Urinary bladder (tissue), 3 donors: ENCODE measurements at regions not wholly inside any gene's neighbourhood (a gene's known extent, or its start where the extent isn't known, plus 50 kb on each side); places are given as distances from the start of the nearest gene placed in this dataset.
"Not testable (repeated sequence)": the region's sequence is repeated elsewhere in the genome, so short reads cannot be mapped to it uniquely, and the experiment has no call there.

ENCODE experiments used
- DNase-seq: peaks from one replicate; pipeline ENCODE4 v3.0.0-alpha.2; 2015; ENCODE audit errors: extremely low spot score
- H3K27ac ChIP-seq: one replicate; pipeline ENCODE4 v1.5.1; 2013; ENCODE audit warnings: low read depth, mild to moderate bottlenecking, moderate library complexity
- H3K36me3 ChIP-seq: one replicate; pipeline ENCODE4 v1.6.1; 2013; ENCODE audit warnings: mild to moderate bottlenecking, moderate library complexity; ENCODE audit not compliant: insufficient read depth
- H3K4me1 ChIP-seq: one replicate; pipeline ENCODE4 v1.6.1; 2013; ENCODE audit warnings: mild to moderate bottlenecking, moderate library complexity; ENCODE audit not compliant: insufficient read depth
- H3K4me3 ChIP-seq: one replicate; pipeline ENCODE4 v1.5.1; 2013; ENCODE audit warnings: low read depth, low read length
- WGBS: extraction: QIAGEN DNeasy Blood & Tissue Kit; methylation state at CpG from one replicate; pipeline ENCODE4 v1.1.7; 2013; 5-methylcytosine and 5-hydroxymethylcytosine counted together
- donor health status: healthy with polysubstance abuse.
- donor health status: healthy.

DNA sequence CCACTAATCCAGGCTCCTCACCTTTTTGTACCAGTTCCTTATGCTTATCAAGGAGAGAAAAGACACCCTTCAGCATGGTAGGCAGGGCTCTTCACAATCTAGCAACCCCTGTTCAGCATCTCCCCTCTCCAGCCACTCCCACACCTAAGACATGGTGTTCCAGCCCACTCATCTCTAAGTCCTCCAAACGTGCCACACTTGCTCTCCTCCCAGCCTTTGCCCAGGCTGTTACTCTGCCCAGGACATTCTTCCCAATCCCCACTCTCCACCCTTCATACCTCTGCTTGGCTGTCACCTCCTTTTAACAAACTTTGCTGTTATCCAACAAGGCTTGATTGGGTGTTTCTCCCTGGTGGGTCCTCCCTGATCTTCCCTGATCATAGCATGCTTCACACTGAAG, 270.6 kb upstream of the CHAC2 start:
- DNase-seq = no peak
- WGBS = 60% methylated on average over 1 of the region's 1 CpG
- H3K4me3 ChIP-seq = no peak overlapping the region
- H3K4me1 ChIP-seq = peaks cover 3% of the 10 kb centered on the region
- H3K27ac ChIP-seq = peak overlapping the region; percentile 38
- no peaks in the 10 kb centered on the region for H3K36me3 ChIP-seq

DNA sequence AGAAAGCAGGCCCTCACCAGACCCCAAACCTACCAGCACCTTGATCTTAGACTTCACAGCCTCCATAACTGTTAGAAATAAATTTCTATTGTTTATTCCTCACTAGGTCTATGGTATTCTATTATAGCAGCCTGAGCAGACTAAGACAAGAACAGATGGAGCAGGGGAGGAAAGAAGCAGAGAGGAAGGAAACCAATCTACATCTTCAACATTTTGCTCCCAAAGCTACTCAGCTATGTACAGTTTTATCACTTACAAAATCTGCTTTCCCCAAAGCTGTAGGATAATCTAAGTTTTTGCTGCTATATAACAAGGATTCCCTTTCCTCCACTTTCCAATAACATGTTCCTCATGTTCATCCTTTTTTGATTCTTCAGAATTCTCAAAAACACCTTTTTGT, 274.4 kb upstream of the CHAC2 start:
- H3K27ac ChIP-seq = no peak overlapping the region
- H3K4me1 ChIP-seq = peaks cover 3% of the 10 kb centered on the region
- no peaks in the 10 kb centered on the region for H3K36me3 ChIP-seq
- no peak overlapping the region for H3K4me3 ChIP-seq
- DNase-seq = no peak

DNA sequence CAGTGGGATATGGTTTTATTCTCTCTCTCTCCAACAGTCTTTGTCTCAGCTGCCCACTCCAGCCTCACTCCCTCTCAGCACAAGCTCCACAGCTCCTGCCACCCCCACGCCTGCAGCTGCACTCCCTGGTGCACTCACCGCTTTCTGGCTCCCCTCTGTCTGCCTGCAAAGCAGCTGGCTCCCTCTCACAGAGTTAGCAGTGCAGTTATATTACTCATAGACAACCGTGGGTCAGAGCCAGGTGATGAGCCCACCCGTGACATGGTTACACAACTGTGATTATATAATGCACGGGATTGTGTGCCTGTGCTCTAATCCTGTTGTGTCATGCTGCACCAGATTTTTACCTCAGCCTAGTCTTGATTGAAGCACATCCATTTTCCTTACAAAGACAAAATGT, 276.9 kb upstream of the CHAC2 start:
- no peaks in the 10 kb centered on the region for H3K36me3 ChIP-seq
- no peak overlapping the region for H3K4me3 ChIP-seq
- no peaks in the 10 kb centered on the region for H3K4me1 ChIP-seq
- 38% methylated on average over 5 of the region's 5 CpGs for WGBS
- H3K27ac ChIP-seq = no peak overlapping the region
- DNase-seq = no peak

DNA sequence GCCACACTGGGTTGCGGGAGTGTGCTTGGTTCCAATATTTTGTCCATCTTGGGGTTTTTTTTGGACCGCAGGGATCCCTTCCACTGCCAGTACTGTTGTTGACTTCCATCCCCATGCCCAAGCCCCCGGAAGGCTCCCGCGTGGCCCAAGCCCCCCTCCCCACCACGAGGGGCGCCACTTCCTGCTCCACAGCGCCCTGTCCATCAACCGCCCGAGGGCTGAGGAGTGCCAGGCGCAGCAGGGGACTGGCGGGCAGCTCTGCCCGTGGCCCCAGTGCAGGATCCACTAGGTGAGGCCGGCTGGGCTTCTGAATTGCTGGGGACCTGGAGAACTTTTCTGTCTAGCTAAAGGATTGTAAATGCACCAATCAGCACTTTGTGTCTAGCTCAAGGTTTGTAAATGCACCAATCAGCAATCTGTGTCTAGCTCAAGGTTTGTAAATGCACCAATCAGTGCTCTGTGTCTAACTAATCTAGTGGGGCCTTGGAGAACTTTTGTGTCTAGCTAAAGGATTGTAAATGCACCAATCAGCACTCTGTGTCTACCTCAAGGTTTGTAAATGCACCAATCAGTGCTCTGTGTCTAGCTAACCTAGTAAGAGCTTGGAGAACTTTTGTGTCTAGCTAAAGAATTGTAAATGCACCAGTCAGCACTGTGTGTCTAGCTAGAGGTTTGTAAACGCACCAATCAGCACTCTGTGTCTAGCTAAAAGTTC, 281.3 kb upstream of the CHAC2 start:
- H3K27ac ChIP-seq, DNase-seq, H3K36me3 ChIP-seq, H3K4me3 ChIP-seq, H3K4me1 ChIP-seq: not testable (repeated sequence)
- 96% methylated on average over 15 of the region's 15 CpGs for WGBS

DNA sequence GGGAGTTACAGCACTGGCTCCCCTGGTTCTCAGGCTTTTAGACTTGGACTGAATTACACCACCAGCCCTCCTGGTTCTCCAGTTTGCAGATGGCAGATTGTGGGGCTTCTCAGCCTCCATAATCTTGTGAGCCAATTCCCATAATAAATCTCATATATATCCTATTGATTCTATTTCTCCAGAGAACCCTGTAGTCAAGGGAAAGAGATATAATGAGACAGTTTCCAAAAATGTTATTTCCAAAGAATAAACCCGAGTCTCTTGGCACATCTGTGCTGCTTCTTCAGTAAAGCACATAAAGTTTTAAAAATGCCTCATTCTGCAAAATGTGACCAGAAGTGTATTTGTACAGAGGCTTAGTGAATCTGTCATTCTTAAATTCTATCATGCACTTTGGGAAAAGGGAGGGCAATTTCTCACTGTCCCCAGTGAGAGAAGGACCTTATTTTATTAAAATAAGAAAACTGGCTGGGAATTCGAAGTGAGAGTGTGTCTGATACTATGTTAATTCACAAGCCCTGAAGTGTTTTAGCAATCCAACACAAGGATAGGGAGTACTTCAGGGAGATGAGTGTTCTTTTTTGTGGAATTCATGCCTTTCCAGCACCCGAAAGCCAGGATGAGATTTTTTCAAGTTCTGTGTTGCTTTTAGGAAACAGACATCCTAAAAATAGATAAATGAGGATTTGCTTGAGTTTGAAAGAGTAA, 282.4 kb upstream of the CHAC2 start:
- 59% methylated on average over 3 of the region's 3 CpGs for WGBS
- Histone ChIP-seq H3K36me3 (no peaks in the 10 kb centered on the region), H3K4me1 (no peaks in the 10 kb centered on the region), H3K4me3 (no peak overlapping the region), H3K27ac (no peak overlapping the region)
- no peak for DNase-seq

DNA sequence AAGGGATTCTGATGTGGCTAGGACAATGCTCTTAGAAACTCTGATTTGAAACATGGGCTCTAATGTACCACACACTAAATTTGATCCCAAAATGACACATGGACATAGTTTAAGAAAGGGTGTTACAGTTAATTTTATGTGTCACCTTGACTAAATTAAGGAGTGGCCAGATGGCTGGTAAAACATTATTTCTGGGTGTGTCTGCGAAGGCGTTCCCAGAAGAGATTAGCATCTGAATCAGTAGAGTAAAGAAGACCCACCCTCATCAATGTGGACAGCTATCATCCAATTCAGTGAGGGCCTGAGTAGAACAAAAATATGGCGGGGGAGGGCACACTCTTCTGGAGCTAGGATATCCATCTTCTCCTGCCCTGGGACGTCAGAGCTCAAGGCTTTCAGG, 283.1 kb upstream of the CHAC2 start:
- WGBS = 92% methylated on average over 4 of the region's 4 CpGs
- H3K4me3 ChIP-seq = no peak overlapping the region

DNA sequence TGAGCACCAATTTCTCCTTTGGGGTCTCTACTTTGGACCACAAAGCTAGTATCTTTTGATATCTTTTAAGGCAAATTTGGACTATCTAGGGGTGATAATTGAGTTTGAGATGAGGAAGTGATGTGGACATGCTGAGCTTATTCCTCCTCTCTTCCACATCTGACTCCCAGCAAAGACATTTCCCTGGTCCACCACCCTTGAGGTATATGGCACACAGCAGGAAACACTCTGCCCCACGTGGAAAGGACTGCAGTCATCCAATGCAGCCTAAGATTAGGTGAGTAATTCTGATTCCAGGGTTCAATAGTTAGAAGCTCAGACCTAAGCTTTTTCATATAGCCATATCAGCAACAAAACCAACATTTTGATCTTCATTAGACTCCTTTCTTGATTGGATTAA, 290.1 kb upstream of the CHAC2 start:
- H3K27ac ChIP-seq = no peak overlapping the region
- WGBS = 58% methylated on average over 1 of the region's 1 CpG
- no peak for DNase-seq
- no peak overlapping the region for H3K4me3 ChIP-seq
- H3K4me1 ChIP-seq = no peaks in the 10 kb centered on the region
- H3K36me3 ChIP-seq = no peaks in the 10 kb centered on the region

More for the DNA sequence above, 283.1 kb upstream of the CHAC2 start:
- no peaks in the 10 kb centered on the region for H3K36me3 ChIP-seq
- no peak for DNase-seq
- H3K4me1 ChIP-seq = no peaks in the 10 kb centered on the region
- no peak overlapping the region for H3K27ac ChIP-seq

DNA sequence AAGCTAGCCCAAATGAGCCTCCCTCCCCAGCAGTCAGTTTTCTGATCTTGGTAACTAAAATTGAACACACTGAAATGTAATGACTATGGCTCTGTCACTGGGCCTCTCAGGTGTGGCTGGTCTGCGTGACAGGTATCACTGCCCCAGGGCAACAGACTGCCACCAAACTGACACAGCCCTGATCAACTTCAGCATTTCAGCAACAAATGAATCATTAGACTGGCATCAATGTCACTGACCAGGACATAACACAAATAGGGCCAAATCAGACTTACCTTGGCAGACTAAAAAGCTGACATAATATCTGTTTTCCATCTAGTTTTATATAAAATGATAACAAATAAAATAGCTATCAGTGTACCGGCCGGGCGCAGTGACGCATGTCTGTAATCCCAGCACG, 290.8 kb upstream of the CHAC2 start:
- Histone ChIP-seq H3K4me3 (no peak overlapping the region), H3K4me1 (no peaks in the 10 kb centered on the region), H3K36me3 (no peaks in the 10 kb centered on the region), H3K27ac (no peak overlapping the region)
- WGBS = 91% methylated on average over 6 of the region's 6 CpGs
- no peak for DNase-seq

DNA sequence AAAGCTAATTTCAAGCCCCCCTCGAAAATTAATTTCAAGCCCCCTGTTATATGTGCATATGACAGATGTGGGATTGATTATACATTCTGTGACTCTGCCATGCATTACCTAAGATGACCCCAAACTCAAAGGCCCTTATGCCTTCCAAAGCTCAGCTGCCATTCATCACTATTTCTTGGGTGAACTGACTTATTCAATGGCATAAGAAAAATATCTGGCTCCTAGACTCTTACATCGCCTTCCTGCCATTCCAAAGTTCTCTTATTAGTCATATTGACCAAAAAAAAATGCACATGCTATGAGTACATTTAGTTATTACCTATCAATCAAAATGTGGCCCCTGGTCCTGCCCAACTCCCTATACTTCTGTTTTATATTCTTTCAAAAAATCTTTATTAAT, 291.8 kb upstream of the CHAC2 start:
- H3K4me3 ChIP-seq = no peak overlapping the region
- H3K27ac ChIP-seq = no peak overlapping the region
- no peaks in the 10 kb centered on the region for H3K36me3 ChIP-seq
- WGBS = 96% methylated on average over 2 of the region's 2 CpGs
- no peaks in the 10 kb centered on the region for H3K4me1 ChIP-seq
- no peak for DNase-seq

DNA sequence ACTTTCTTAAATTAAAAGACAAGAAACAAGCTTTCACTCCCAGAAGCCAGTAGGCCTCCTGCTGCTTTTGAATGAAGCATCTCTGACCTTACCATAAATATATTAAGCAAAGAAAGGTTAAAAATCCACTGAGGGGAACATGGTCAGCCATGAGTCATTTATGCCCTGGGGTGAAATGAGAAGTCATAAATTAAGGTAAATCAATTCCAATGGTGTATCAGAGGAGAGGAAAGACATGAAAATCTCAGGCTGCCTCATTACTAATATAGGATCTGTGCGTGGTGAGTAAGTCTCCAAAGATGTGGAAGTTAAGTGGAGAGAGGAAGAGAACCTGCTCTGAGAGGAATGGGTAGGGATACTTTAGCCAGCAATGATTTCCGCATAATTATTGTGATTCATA, 292.3 kb upstream of the CHAC2 start:
- H3K4me3 ChIP-seq = no peak overlapping the region
- no peaks in the 10 kb centered on the region for H3K4me1 ChIP-seq
- no peak overlapping the region for H3K27ac ChIP-seq
- DNase-seq = no peak
- WGBS = 92% methylated on average over 2 of the region's 2 CpGs
- H3K36me3 ChIP-seq = no peaks in the 10 kb centered on the region

DNA sequence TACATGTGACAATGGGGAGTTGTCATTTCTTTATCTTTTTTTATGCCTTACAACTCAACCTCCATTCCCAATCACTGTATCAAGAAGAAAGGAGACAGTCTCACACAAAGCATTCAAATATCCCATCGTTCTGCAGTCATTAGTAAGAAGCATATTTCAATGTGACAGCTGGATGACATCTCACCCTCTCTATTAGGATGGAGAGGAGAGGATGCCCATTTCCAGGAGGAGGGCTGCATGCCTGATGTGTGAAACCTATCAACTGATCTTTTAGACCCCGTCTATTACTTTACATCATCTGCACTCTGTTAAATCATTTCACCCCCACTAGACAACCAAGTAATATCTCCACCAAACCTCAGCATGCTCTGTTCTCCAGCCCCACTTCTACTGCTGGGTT, 292.7 kb upstream of the CHAC2 start:
- no peak overlapping the region for H3K27ac ChIP-seq
- WGBS = 79% methylated on average over 2 of the region's 2 CpGs
- H3K36me3 ChIP-seq = no peaks in the 10 kb centered on the region
- no peak for DNase-seq
- H3K4me3 ChIP-seq = no peak overlapping the region
- no peaks in the 10 kb centered on the region for H3K4me1 ChIP-seq

DNA sequence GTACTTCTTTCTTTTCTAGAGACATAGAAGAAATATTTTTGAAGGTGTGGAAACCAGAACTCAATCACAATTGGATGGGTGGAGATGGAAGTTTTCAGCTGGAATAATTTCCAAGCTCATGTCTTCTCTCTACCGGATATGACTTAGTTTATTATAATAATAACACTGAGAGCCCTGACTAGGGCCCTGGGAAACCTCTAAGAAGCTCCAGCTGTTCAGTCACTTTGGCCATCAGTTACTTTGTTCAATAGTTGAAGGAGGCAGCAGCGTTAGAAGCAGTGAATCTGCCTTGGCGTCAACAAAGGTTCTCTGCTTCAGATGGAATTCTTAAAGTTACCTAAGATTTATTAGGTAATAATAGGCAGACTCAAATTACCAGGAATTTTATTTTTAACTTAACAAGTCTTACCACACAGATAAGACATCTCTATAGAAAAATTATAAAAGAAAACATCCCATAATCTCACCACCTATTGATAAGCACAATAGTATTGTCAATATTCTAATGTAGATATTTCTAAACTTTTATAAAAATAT, 293.8 kb upstream of the CHAC2 start:
- WGBS = 39% methylated on average over 3 of the region's 3 CpGs
- H3K4me3 ChIP-seq = no peak overlapping the region
- no peak for DNase-seq
- no peak overlapping the region for H3K27ac ChIP-seq
- no peaks in the 10 kb centered on the region for H3K4me1 ChIP-seq
- H3K36me3 ChIP-seq = no peaks in the 10 kb centered on the region

DNA sequence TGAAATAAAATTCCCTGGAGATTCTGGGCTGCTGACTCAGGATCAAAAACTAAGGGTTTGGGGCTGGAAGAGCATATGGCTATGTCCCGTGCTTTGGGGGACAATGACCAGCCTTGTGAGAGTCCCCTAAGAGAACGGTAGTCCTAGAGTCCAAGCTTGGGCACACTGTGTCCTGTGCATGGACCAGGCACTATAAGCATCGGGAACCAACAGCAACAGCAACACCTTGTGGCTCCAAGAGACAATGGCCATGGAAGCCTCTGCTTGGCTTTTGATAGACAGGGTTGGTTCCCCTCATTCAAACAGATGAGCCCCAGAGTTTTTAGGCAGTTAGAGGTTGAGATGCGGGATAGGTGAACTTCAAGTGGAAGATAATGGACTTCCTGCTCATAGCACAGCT, 294.4 kb upstream of the CHAC2 start:
- 79% methylated on average over 4 of the region's 4 CpGs for WGBS
- H3K4me3 ChIP-seq = no peak overlapping the region
- H3K27ac ChIP-seq = no peak overlapping the region
- DNase-seq = no peak
- H3K4me1 ChIP-seq = no peaks in the 10 kb centered on the region
- no peaks in the 10 kb centered on the region for H3K36me3 ChIP-seq

DNA sequence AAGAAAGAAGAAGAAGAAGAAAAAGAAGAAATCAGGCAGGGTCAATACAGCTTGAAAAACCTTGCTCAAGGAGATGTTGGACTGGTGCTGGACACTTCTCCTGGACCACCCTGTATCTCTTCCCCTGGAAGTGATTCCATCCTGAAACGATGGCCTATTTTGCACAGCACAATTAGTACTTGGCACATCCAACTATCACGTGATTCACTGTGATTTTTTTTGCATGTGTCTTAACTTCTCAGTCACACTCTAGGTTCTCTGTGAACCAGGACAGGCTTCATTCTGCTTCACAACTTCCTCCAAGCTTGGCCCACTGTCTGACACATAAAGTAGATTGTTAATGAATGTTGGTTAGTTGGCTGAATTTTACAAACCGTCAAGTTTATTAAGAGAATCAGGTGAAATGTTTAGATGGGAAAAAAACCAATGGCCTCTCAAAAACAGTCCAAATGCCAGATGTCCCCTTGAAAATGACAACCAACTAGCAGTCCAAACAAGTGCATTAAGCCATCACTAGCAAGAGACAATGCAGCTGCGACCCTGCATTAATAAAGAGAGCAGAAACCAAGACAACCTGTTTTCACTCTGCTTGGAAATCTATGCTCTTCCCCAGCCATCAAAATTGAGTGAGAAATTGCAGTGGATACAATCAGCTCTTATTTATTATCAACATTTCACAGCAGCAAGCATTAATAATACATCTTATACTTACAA, 300.0 kb upstream of the CHAC2 start:
- H3K36me3 ChIP-seq = no peaks in the 10 kb centered on the region
- no peak overlapping the region for H3K4me3 ChIP-seq
- WGBS = 58% methylated on average over 4 of the region's 4 CpGs
- H3K4me1 ChIP-seq = no peaks in the 10 kb centered on the region
- no peak for DNase-seq
- no peak overlapping the region for H3K27ac ChIP-seq
